ENCODE measurements at regions not wholly inside any gene's neighbourhood (a gene's known extent, or its start where the extent isn't known, plus 50 kb on each side); places are given as distances from the start of the nearest gene placed in this dataset.

DNA sequence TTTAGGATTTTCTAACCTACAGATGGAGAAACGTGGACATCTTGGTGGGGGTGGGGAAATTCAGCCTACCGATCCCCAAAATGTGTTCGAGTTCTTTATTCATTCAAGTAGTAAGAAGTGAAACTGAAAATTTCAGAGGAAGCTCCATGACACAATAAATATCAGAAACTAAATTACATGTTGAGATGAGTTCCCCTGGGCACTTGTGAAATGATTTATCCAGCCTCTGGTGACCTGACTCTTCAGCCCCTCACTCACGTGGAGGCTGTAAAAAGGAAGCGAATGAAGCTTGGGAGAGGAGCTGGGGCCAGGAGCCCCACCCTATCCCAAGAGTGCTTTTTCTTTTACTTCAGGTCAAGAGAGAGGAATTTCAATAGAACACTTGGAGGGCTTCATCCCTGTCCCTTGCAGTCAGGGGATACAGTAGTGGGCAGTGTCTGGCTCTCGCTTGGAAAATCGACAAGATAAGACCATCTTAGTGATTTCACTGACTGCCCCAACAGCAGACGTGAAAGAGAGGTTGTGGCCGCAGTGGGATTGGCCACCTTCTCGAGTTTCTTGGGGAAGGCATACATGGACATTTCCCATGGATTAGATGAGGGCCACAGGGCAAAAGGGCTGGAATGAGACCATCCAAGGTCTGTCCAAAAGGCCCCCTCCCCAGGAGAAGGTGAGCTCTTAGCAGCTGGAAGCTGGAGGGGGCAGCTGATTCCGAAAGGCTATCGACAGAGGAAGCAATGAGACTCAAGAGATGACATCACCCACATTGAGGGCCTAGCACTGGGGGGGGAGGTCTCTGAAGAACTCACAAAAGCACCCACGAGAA is 76.8 kb upstream of the SH3PXD2B start:
- TF ChIP-seq MECOM (CRISPR knock-in tag; IDR thresholded peaks at IDR 0.05) (no peak), CEBPB (tag; IDR thresholded peaks at IDR 0.05) (no peak), BRD4 (IDR thresholded peaks at IDR 0.05) (no peak)
- TF ChIP-seq, protein P1, sequence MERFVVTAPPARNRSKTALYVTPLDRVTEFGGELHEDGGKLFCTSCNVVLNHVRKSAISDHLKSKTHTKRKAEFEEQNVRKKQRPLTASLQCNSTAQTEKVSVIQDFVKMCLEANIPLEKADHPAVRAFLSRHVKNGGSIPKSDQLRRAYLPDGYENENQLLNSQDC (CRISPR knock-in tag; IDR thresholded peaks at IDR 0.05) = no peak
- TF ChIP-seq, protein P2, sequence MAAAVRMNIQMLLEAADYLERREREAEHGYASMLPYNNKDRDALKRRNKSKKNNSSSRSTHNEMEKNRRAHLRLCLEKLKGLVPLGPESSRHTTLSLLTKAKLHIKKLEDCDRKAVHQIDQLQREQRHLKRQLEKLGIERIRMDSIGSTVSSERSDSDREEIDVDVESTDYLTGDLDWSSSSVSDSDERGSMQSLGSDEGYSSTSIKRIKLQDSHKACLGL (CRISPR knock-in tag; IDR thresholded peaks at IDR 0.05; ENCODE audit: borderline replicate concordance, poor library complexity, severe bottlenecking) = no peak
